D721Med (cell line): ENCODE measurements at regions not wholly inside any gene's neighbourhood (a gene's known extent, or its start where the extent isn't known, plus 50 kb on each side); places are given as distances from the start of the nearest gene placed in this dataset.

ENCODE experiments used
- DNase-seq: peaks from one replicate; pipeline ENCODE4 v3.0.0; 2011; ENCODE audit warnings: low spot score; ENCODE audit not compliant: insufficient read length
- FAIRE-seq: peaks from 2 replicates; lab custom pipeline; 2011; peaks lifted over from hg19 to GRCh38; lab: Jason Lieb, UNC
- CTCF ChIP-seq: IDR thresholded peaks from 2 replicates; pipeline ENCODE4 v1.5.1; 2012; ENCODE audit warnings: mild to moderate bottlenecking, control low read depth; ENCODE audit not compliant: insufficient read depth; ENCODE audit errors: missing control alignments

GRCh38 chr21:23955135-23955843 is 1652.0 kb downstream of the MRPL39 start:
- DNase-seq (no peak), FAIRE-seq (no peak)
- no peak for TF ChIP-seq CTCF

GRCh38 chr21:23952269-23952668 is 1655.0 kb downstream of the MRPL39 start:
- DNase-seq: no peak
- no peak for FAIRE-seq
- no peak for TF ChIP-seq CTCF

GRCh38 chr21:23951251-23951650 is 1656.0 kb downstream of the MRPL39 start:
- DNase-seq: no peak
- no peak for TF ChIP-seq CTCF
- no peak for FAIRE-seq

GRCh38 chr21:23950344-23950743 is 1656.9 kb downstream of the MRPL39 start:
- no peak for FAIRE-seq
- no peak for TF ChIP-seq CTCF
- no peak for DNase-seq

- no peak for TF ChIP-seq CTCF
- no peak for FAIRE-seq
- no peak for DNase-seq
These were observed 1657.8 kb downstream of the MRPL39 start for GRCh38 chr21:23949493-23949892.

- no peak for FAIRE-seq
- no peak for DNase-seq
- no peak for TF ChIP-seq CTCF
These were observed 1667.8 kb downstream of the MRPL39 start for GRCh38 chr21:23939369-23940065.

GRCh38 chr21:23936991-23937390 is 1670.3 kb downstream of the MRPL39 start:
- no peak for FAIRE-seq
- no peak for DNase-seq
- TF ChIP-seq CTCF: no peak
